ENCODE measurements at regions not wholly inside any gene's neighbourhood (a gene's known extent, or its start where the extent isn't known, plus 50 kb on each side); places are given as distances from the start of the nearest gene placed in this dataset.

DNA sequence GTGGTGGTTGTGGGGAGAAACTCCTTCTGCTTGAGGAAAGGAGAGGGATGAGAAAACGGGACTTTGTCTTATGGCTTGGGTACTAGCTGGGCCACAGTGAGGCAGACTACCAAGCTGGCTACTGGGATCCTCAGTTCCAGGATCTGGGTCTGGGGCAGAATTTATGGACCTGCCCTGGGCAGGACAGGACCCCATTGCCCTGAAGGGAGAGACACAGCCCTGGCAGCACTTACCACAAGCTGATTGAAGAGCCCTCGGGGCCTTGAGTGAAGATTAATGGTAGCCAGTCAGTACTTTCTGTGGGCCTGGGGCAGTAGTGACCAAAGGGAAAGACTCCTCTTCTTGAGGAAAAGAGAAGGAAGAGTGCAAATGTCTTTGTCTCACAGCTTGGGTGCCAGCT, 799.7 kb downstream of the SI start:
- no peak overlapping the region for H3K4me2 ChIP-seq (ENCODE audit: insufficient read depth, low read length)
- FAIRE-seq (no peak), DNase-seq (ENCODE audit: low read depth, low spot score) (no peak)
- H3K4me3 ChIP-seq (replicated peaks in 1 of 3; ENCODE audit: insufficient read depth in 1 of 3, low read depth in 1 of 3, low read length in 3 of 3) = no peak overlapping the region
- H3K9ac ChIP-seq (replicated peaks; ENCODE audit: extremely low read depth, insufficient read depth, low read length) = no peak overlapping the region
- H3K27me3 ChIP-seq (ENCODE audit: control insufficient read depth in 2 of 2, insufficient read depth in 2 of 2, low read length in 2 of 2) = no peaks in the 10 kb centered on the region
- no peak overlapping the region for H3K27ac ChIP-seq (ENCODE audit: insufficient read depth, low read depth, low read length)
- no TSS peak for BruUV-seq (replicated peaks)
- no peaks in the 10 kb centered on the region for H3K36me3 ChIP-seq (ENCODE audit: control insufficient read depth in 2 of 2, extremely low read depth in 1 of 2, insufficient read depth in 2 of 2, low read length in 2 of 2)
- H4K20me1 ChIP-seq (replicated peaks; ENCODE audit: control insufficient read depth, extremely low read depth, insufficient read depth, low read length) = no peaks in the 10 kb centered on the region
- peaks cover 9% of the 10 kb centered on the region for H3K9me3 ChIP-seq (replicated peaks; ENCODE audit: control insufficient read depth, insufficient read depth, low read length)
- ChIA-PET CTCF (no interaction called here), POLR2A (no interaction called here)
- no peaks in the 10 kb centered on the region for H3K4me1 ChIP-seq (ENCODE audit: control insufficient read depth, extremely low read depth, insufficient read depth, low read length)
- TF ChIP-seq POLR2A (IDR thresholded peaks at IDR 0.05; ENCODE audit: low read depth, low read length) (no peak), MYC (IDR thresholded peaks at IDR 0.05; ENCODE audit: low read depth, low read length) (no peak), JUN (IDR thresholded peaks at IDR 0.05; ENCODE audit: borderline replicate concordance, insufficient read depth, insufficient read length, low read depth) (no peak), EZH2 (IDR thresholded peaks at IDR 0.05; ENCODE audit: borderline replicate concordance, low read depth, low read length, severe bottlenecking) (no peak), POLR2AphosphoS5 (IDR thresholded peaks at IDR 0.05; ENCODE audit: insufficient read depth, low read depth, low read length) (no peak), GATA2 (IDR thresholded peaks at IDR 0.05; ENCODE audit: insufficient read depth, insufficient read length, low read depth, low read length) (no peak), FOS (IDR thresholded peaks at IDR 0.05; ENCODE audit: borderline replicate concordance, insufficient read depth, low read length) (no peak)
- TF ChIP-seq, protein P1, sequence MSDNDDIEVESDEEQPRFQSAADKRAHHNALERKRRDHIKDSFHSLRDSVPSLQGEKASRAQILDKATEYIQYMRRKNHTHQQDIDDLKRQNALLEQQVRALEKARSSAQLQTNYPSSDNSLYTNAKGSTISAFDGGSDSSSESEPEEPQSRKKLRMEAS (IDR thresholded peaks at IDR 0.05; ENCODE audit: insufficient read depth, insufficient read length) = no peak
- TF ChIP-seq, protein P2, sequence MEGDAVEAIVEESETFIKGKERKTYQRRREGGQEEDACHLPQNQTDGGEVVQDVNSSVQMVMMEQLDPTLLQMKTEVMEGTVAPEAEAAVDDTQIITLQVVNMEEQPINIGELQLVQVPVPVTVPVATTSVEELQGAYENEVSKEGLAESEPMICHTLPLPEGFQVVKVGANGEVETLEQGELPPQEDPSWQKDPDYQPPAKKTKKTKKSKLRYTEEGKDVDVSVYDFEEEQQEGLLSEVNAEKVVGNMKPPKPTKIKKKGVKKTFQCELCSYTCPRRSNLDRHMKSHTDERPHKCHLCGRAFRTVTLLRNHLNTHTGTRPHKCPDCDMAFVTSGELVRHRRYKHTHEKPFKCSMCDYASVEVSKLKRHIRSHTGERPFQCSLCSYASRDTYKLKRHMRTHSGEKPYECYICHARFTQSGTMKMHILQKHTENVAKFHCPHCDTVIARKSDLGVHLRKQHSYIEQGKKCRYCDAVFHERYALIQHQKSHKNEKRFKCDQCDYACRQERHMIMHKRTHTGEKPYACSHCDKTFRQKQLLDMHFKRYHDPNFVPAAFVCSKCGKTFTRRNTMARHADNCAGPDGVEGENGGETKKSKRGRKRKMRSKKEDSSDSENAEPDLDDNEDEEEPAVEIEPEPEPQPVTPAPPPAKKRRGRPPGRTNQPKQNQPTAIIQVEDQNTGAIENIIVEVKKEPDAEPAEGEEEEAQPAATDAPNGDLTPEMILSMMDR (IDR thresholded peaks at IDR 0.05; ENCODE audit: extremely low read depth in 1 of 2, insufficient read depth in 1 of 2, low read depth in 1 of 2, low read length in 2 of 2) = no peak
- no peaks in the 10 kb centered on the region for H3K79me2 ChIP-seq (ENCODE audit: control insufficient read depth, insufficient read depth, low read length)
- intact Hi-C loops (cut with micrococcal nuclease) (no loop called here), dilution Hi-C loops (cut with MboI; ENCODE audit: extremely low pct_ligation_motif_present, low sequenced_read_pairs) (no loop called here)
- H3K9me1 ChIP-seq (replicated peaks; ENCODE audit: control insufficient read depth, extremely low read depth, insufficient read depth, low read length) = no peaks in the 10 kb centered on the region
- no peak overlapping the region for H2AFZ ChIP-seq (ENCODE audit: low read depth, low read length)

Data from endothelial cell of umbilical vein (primary cell).